IPS DF 6.9 (cell line): ENCODE measurements at regions not wholly inside any gene's neighbourhood (a gene's known extent, or its start where the extent isn't known, plus 50 kb on each side); places are given as distances from the start of the nearest gene placed in this dataset.

Experiments
- DNase-seq: peaks from one replicate; pipeline ENCODE4 v3.0.0-alpha.2; 2013; ENCODE audit warnings: low read depth, low spot score
- H3K27ac ChIP-seq: one replicate; pipeline ENCODE4 v1.5.1; 2013; ENCODE audit warnings: low read length, control low read depth
- H3K27me3 ChIP-seq: 2 replicates; pipeline ENCODE4 v1.6.1; 2013; ENCODE audit warnings: mild to moderate bottlenecking, low read length; ENCODE audit not compliant: control insufficient read depth, insufficient read depth
- H3K36me3 ChIP-seq: 2 replicates; pipeline ENCODE4 v1.6.1; 2013; ENCODE audit warnings: low read length; ENCODE audit not compliant: control insufficient read depth, insufficient read depth
- H3K4me1 ChIP-seq: 2 replicates; pipeline ENCODE4 v1.6.1; 2013; ENCODE audit warnings: low read length; ENCODE audit not compliant: control insufficient read depth, insufficient read depth
- H3K4me3 ChIP-seq: 2 replicates; pipeline ENCODE4 v1.5.1; 2013; ENCODE audit warnings: mild to moderate bottlenecking, low read length
- H3K9me3 ChIP-seq: 2 replicates; pipeline ENCODE4 v1.6.1; 2013; ENCODE audit warnings: low read length, inconsistent platforms; ENCODE audit not compliant: control insufficient read depth, insufficient read depth
- WGBS: extraction: QIAGEN DNeasy Blood & Tissue Kit; methylation state at CpG from one replicate; pipeline ENCODE4 v1.1.7; 2013; ENCODE audit warnings: mixed read lengths, missing lambda C conversion rate; ENCODE audit not compliant: insufficient read length, insufficient coverage; 5-methylcytosine and 5-hydroxymethylcytosine counted together

DNA sequence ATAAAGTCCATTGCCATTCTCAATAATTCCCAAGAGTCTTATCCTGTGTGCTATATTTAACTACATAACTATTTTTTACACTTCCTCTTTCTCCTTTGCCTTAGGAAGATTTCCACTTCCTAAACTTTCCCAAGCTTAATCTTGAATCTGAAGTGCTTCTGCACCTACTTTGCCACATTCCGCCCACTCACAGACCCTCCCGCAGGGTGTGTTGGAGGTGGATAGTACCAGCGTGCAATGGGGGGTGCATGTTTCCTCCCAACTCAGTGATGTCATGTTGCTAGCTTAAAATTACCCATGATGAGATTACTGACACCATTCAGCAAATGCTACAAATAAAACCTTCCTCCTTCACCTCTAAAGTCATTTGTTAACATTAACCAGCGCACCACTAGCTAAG lies 460.2 kb downstream of the NR2F1-AS1 start:
- no peaks in the 10 kb centered on the region for H3K27me3 ChIP-seq
- H3K27ac ChIP-seq = no peak overlapping the region
- no peaks in the 10 kb centered on the region for H3K9me3 ChIP-seq
- H3K4me1 ChIP-seq = no peaks in the 10 kb centered on the region
- no peaks in the 10 kb centered on the region for H3K36me3 ChIP-seq
- no CpG with 5 or more reads among the region's 4 CpGs for WGBS
- H3K4me3 ChIP-seq = no peak overlapping the region
- DNase-seq = no peak

DNA sequence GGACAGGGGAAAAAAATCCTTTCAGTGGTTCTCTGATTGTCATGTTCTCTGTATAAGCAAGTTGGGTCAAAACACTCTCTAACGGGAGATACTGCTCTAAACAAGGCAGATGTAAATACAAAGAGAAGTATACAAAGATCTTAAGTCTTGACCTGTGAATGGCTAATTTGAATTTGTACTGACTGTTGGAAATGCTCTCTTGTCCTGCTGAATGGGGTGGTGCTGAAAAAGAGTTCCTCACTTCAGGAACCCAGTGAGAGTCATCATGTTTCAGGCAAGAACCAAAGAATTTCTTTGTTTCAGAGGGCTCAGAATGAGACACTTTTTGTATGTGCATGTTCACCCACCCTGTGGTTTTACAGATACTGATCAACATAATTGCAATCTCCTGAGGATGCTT lies 461.0 kb downstream of the NR2F1-AS1 start:
- Histone ChIP-seq H3K27ac (no peak overlapping the region), H3K4me1 (no peaks in the 10 kb centered on the region), H3K36me3 (no peaks in the 10 kb centered on the region), H3K9me3 (no peaks in the 10 kb centered on the region), H3K4me3 (no peak overlapping the region), H3K27me3 (no peaks in the 10 kb centered on the region)
- DNase-seq = no peak
- WGBS = no CpG with 5 or more reads among the region's 1 CpG

DNA sequence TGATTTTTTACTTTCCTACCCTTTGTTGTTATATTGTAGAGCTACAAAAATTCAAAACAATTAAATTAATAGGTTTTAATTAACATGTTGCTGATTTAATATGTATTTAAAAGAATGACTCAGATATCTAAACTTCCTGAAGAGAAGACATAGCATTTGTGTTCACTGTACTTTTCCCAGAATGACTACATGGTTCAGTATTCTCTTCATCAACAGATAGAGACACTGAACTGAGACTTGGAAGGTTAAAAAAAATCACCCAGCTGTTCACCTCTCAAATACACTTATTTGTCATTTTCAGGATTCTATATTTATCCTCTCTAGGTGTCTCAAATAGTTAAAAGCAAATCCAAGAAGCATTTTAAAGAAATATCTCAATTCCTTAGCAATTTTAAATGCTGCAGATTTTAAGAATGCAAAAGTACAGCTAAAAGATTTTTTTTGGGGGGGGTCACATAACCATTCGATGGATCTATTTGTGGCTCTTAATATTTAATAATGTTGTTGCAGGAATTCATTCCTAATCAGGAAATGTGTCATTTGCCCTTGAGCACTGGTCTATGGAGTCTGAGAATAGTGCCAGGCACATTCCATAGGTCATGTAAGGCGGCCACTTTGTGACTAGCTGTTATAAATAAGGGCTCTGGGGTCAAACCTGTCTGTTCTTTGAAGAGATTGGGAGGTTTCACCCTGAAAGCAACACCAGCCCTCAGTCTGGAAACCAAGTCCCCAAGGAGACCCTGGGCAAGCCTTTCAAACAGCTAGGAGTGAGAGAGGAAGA lies 463.1 kb downstream of the NR2F1-AS1 start:
- no peak overlapping the region for H3K27ac ChIP-seq
- no peaks in the 10 kb centered on the region for H3K4me1 ChIP-seq
- no peaks in the 10 kb centered on the region for H3K27me3 ChIP-seq
- no peak for DNase-seq
- no peaks in the 10 kb centered on the region for H3K9me3 ChIP-seq
- no peaks in the 10 kb centered on the region for H3K36me3 ChIP-seq
- no peak overlapping the region for H3K4me3 ChIP-seq
- no CpG with 5 or more reads among the region's 2 CpGs for WGBS

DNA sequence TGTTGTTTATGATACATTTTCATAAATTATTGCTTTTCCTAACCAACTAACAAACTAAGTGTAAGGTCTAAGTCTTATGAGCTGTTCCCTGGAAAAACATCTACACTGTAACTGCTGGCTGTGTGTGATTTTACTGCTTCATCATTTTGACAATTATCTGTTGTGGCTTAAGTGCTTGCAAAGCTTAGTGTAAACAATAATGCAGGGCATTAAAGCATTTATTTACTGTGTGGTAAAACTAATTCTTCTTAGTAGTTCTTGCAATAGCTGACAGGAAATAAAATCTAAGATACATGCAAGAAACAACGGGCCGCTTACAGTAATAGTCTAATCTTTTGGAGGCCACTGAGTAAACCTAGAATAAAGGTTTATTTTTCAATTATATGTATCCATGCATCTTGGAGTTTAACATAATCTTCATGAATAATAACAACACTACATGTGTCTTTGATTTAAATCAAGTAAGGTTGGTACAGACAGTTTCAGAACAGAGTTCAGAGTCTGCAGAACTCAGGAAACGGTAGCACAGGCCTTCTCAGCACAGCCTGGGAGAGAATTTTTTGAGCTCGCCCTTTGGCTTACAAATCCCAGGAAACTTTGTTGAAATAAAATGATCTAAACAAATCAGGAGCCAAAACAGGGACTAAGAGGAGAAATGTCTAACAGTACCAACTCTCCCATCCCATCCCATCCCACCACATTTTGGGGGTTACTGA lies 473.1 kb downstream of the NR2F1-AS1 start:
- Histone ChIP-seq H3K4me1 (no peaks in the 10 kb centered on the region), H3K27me3 (no peaks in the 10 kb centered on the region), H3K9me3 (no peaks in the 10 kb centered on the region), H3K27ac (no peak overlapping the region), H3K36me3 (no peaks in the 10 kb centered on the region), H3K4me3 (no peak overlapping the region)
- no CpG with 5 or more reads among the region's 4 CpGs for WGBS
- DNase-seq = no peak

DNA sequence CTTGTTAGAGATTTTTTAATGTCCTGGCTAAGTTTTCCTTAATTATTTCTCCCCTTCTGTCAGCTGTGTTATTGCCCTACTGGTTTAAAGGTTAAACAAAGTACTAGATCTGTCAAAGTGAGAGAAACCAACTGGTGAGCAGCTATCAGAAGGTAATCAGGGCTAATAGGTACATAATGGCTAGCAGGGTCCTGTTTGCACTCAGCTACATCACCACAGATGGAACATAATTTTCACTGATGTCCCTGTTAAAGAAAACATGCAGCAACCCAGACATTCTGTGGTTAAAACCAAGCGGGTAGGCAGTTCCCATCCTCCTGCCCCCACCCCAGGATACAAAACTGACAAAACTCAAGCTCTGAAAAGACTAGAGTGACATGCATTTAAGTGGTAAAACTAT lies 473.9 kb downstream of the NR2F1-AS1 start:
- Histone ChIP-seq H3K27me3 (no peaks in the 10 kb centered on the region), H3K27ac (no peak overlapping the region), H3K4me1 (no peaks in the 10 kb centered on the region), H3K4me3 (no peak overlapping the region), H3K9me3 (no peaks in the 10 kb centered on the region), H3K36me3 (no peaks in the 10 kb centered on the region)
- DNase-seq = no peak
- WGBS = no CpG with 5 or more reads among the region's 1 CpG

DNA sequence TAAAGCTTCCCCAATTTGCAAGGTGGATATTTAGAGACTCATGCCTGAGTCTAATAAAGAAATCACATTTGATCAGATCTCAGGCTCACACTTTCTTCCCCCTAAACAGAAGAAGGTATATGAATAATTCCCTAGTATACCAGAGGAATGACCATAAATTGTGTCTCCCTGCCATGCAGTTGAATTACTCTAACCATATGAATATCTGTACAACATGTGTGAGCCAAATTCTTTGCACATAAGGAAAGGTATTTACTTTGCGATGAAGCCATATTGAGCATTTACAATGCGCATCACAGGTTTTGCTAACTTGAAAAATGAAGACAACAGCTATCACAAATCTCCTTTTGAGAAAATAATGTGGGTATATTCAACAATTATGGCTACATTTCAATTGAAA lies 479.4 kb downstream of the NR2F1-AS1 start:
- H3K4me1 ChIP-seq = no peaks in the 10 kb centered on the region
- no CpG with 5 or more reads among the region's 2 CpGs for WGBS
- no peak overlapping the region for H3K4me3 ChIP-seq
- H3K36me3 ChIP-seq = no peaks in the 10 kb centered on the region
- H3K27me3 ChIP-seq = no peaks in the 10 kb centered on the region
- DNase-seq = no peak
- H3K9me3 ChIP-seq = no peaks in the 10 kb centered on the region
- no peak overlapping the region for H3K27ac ChIP-seq

DNA sequence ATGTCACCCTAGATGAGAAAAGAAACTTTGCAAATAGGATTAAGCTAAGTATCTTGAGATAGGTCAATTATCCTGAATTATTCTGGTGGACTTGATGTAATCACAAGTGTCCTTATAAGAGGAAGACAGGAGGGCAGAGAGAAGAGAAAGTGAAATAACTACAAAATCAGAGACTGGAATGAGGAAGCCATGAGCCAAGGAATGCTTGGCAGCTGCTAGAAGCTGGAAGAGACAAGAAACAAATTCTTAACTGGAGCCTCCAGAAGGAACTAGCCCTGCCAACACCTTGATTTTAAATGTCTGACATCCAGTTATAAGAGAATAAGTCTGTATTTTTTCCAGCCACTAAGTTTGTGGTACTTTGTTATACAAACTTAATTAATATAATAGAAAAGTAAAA lies 480.0 kb downstream of the NR2F1-AS1 start:
- Histone ChIP-seq H3K4me3 (no peak overlapping the region), H3K27me3 (no peaks in the 10 kb centered on the region), H3K36me3 (no peaks in the 10 kb centered on the region), H3K27ac (no peak overlapping the region), H3K4me1 (no peaks in the 10 kb centered on the region), H3K9me3 (no peaks in the 10 kb centered on the region)
- DNase-seq = no peak

DNA sequence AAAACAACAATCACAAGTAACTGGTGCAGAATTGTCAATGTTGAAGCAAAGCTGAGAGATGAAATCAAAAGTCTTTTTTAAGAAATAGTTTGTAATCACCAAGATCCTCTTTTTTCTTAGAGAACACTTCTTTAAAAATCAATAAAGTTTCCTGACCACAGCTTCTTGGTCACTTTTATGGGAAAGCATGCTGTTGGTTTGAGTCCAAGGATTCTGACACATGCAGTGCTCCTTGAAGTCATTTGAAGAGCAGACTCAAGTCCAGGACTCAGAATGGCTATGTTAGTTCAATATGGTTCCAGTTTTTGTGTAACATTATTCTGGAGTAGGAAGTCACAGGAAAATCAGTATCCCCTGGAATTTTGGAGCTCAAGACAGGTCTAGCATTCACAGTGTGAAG lies 480.6 kb downstream of the NR2F1-AS1 start:
- Histone ChIP-seq H3K4me1 (no peaks in the 10 kb centered on the region), H3K27ac (no peak overlapping the region), H3K9me3 (no peaks in the 10 kb centered on the region), H3K27me3 (no peaks in the 10 kb centered on the region), H3K4me3 (no peak overlapping the region), H3K36me3 (no peaks in the 10 kb centered on the region)
- no peak for DNase-seq

DNA sequence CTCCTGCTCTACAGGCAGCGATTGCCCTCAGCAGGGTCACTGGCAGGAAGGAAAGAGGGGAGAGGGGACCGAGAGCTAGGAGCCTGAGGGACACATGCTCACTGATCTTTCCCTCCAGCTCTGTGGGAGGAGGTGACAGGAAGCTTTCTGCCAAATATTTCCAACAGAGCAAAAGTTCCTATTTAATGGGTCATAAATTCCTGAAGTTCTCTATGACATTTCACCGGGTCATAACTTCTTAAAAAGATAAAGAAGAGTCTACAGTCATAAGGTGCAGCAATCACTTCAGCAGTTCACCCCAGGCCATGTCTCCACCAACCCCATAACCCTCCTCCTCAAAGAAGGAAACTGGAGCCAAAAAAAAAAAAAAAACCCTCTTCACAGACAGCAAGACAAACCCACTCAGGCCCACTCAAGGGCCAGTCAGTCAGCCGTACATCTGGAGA lies 481.1 kb downstream of the NR2F1-AS1 start:
- Histone ChIP-seq H3K27me3 (no peaks in the 10 kb centered on the region), H3K4me1 (no peaks in the 10 kb centered on the region), H3K27ac (no peak overlapping the region), H3K4me3 (no peak overlapping the region), H3K36me3 (no peaks in the 10 kb centered on the region), H3K9me3 (no peaks in the 10 kb centered on the region)
- DNase-seq = no peak
- WGBS = no CpG with 5 or more reads among the region's 4 CpGs

DNA sequence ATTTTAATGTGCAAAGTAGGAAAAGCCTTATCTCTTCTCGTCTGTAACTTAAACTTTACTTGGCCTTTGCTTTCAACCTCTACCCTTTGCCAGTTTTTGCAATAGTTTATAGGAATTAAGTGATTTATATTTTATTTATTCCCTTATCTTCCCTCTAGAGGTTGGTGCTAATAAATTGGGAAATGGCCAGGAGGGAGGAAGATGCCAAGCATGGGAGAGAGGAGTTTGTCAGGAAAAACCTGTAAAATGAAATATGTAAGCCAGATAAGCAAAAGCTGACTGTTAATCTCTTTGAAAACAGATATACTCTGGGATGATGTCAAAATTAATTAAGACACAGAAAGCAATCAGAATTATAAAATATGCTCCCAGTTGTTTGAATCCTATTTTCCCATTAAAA lies 484.5 kb downstream of the NR2F1-AS1 start:
- no peaks in the 10 kb centered on the region for H3K36me3 ChIP-seq
- H3K27ac ChIP-seq = no peak overlapping the region
- no peaks in the 10 kb centered on the region for H3K9me3 ChIP-seq
- no peak overlapping the region for H3K4me3 ChIP-seq
- no CpG with 5 or more reads among the region's 1 CpG for WGBS
- no peak for DNase-seq
- no peaks in the 10 kb centered on the region for H3K4me1 ChIP-seq
- H3K27me3 ChIP-seq = no peaks in the 10 kb centered on the region
